Glomerular endothelial cell (primary cell): ENCODE measurements at regions not wholly inside any gene's neighbourhood (a gene's known extent, or its start where the extent isn't known, plus 50 kb on each side); places are given as distances from the start of the nearest gene placed in this dataset.
"Not testable (repeated sequence)": the region's sequence is repeated elsewhere in the genome, so short reads cannot be mapped to it uniquely, and the experiment has no call there.

Source experiments
- DNase-seq: peaks from one replicate; pipeline ENCODE4 v3.0.0-alpha.2; 2011; ENCODE audit warnings: low read depth, low spot score; ENCODE audit errors: extremely low read depth

DNA sequence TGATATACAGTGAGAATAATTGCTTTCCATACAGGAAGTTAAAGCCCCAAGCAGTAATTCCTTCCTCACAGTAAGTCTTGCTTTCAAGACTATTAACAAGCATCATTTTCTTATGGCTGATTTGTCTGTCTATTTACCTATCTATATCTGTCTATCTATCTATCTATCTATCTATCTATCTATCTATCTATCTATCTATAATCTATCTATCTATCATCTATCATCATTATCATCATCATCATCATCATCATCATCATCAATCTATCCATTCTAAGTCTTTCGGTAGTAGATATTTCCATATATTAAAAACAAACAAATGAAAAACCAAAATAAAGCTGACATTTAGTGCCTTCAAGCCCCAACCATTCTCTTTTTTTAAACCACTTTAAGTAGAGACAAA lies 224.4 kb upstream of the RXFP2 start:
- DNase-seq = no peak

DNA sequence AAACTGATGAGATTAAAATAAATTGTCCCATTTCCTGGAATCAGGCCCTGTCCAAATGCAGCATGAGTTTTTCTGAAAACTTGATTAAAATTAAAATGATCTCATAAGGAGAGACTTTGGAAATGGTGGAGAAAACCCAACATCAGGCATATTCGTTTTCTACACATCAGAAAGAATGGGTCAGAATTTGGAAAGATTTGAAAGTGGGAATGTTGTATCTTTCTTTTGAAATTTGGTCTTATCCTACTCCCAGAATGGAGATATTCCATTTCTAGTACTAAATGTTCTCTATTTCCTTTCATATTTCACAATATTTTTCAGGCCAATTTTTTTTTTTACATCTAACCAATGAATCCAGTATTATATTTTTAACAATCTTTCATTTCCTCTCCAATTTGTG lies 223.9 kb upstream of the RXFP2 start:
- DNase-seq = no peak

- DNase-seq = no peak
Measured at GRCh38 chr13:31517599-31517998, 221.7 kb upstream of the RXFP2 start.

DNA sequence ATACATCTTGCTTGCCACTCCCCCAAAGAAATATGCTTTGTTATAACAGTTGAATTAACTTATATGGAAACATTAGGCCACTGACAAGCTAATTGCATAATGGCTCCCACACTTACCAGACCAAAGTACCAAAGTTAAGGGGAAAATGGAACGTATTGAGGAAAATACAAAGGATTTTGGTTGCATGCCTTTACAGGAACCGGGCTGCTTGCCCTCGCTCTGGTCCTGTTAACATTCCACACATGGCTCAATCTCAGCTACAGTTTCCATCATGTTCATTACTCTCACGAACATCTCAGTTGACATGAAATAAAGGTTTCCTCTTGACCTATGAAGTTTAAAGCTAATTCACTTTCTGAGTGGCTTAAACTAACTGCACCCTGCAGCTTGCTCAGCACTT lies 220.7 kb upstream of the RXFP2 start:
- DNase-seq = no peak

GRCh38 chr13:31521435-31521834 lies 217.9 kb upstream of the RXFP2 start:
- no peak for DNase-seq

DNA sequence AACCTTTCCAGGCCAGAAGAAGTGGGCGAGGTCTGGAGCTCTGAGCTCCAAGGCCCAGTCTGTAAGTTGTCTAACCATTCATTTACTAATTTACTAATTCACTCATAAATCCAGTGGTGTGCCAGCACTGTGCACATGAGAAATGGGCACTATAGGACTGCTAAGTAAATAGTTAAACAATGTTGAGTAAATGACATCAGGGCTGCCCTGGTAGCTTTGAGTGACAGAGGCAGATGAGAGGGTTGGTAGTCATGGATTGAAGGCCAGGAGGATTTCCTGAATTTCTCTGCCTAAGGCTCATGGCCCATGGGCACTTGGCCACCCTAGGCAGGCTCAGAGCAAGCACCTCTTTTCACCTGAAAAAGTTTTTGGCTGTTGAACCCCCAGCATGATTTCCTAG lies 216.9 kb upstream of the RXFP2 start:
- DNase-seq = no peak

DNA sequence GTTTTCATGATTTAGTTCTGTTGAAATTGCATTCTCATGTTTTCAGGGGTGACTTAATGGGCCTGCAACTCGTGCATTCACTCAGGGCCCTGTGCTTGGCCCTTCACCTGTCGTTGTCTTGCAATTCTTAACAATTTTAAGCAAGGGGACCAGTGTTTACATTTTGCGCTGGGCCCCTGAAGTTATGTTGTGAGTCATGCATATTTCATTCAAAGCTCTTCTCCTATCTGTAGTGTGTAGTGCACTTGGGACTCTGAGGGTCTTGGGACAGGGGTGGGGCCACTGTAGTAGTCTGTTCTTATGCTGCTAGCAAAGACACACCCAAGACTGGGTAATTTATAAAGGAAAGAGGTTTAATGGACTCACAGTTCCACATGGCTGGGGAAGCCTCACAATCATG lies 211.2 kb upstream of the RXFP2 start:
- no peak for DNase-seq

- DNase-seq = no peak
Measured at GRCh38 chr13:31528758-31529157, 210.6 kb upstream of the RXFP2 start.

- no peak for DNase-seq
Measured at GRCh38 chr13:31530922-31531321, 208.4 kb upstream of the RXFP2 start.

- DNase-seq = no peak
Measured at GRCh38 chr13:31537052-31537451, 202.3 kb upstream of the RXFP2 start.

- DNase-seq = peak; percentile 31
Measured at GRCh38 chr13:31538067-31539042, 201.0 kb upstream of the RXFP2 start.

DNA sequence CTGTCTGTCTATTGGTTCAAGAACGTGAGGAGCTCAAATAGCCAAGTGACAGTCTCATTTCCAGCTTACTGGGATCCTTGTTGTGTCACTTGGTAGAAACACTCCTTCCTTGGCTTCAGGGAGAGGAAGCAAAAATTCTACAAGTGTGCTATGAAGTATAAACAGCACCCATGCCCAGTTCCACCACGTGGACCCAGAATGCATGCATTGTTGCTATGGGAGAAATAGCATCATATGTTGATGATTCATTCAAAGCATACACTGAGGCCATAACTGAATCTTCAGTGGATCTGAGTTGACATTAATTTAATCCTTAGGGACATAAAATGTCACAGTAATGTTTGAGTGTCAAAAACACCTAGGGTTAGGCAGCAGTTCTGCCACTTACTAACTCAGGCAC lies 199.0 kb upstream of the RXFP2 start:
- no peak for DNase-seq

GRCh38 chr13:31543190-31543589 lies 196.1 kb upstream of the RXFP2 start:
- DNase-seq = no peak

- no peak for DNase-seq
Measured at GRCh38 chr13:31545616-31546015, 193.7 kb upstream of the RXFP2 start.

- no peak for DNase-seq
Measured at GRCh38 chr13:31556376-31556775, 182.9 kb upstream of the RXFP2 start.

- not testable (repeated sequence) for DNase-seq
Measured at GRCh38 chr13:31584221-31584620, 155.1 kb upstream of the RXFP2 start.

DNA sequence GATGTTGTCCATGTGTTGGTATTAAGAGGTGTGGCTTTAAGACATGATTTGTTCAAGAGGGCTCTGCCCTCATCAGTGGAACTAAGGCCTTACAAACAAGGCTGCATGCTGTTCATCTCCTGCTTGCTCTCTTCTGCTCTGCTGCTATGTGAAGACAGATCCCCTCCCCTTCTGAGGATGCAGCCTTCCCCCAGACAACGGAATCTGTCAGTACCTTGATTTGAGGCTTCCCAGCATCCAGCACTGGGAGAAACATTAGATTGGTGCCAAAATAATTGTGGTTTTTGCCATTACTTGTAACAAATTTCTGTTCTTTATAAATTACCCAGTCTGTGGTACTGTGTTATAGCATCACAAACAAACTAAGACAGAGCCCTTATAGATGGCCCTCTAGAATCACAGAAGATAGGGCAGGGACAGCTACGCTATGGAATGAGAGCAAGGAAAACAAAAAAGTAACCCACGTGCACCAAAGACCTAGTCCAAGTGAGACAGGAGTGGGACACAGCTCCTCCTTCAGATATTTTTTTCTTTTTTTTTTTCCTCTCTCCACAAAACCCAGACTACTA lies 151.5 kb upstream of the RXFP2 start:
- no peak for DNase-seq

DNA sequence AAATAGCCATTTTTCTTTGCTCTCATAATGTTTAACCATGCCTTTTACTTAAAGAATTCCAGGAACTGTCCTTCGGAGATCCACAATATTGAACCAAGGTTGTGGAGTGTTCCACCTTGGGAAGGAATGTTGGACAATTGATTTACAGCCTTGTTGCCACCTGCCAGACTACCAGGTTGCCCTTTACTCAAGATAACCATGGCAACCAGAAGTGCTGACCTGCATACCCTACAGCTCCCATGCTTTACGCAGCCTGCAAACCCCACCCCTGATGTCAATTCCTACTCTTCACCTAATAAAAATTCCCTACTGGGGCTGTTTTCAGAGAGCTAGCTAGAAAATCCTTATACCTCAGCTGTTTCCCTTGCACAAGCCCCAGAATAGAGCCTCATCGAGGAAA lies 151.0 kb upstream of the RXFP2 start:
- DNase-seq = no peak

GRCh38 chr13:31588893-31589292 lies 150.4 kb upstream of the RXFP2 start:
- no peak for DNase-seq

GRCh38 chr13:31591642-31592233 lies 147.6 kb upstream of the RXFP2 start:
- DNase-seq = no peak

GRCh38 chr13:31594056-31594455 lies 145.3 kb upstream of the RXFP2 start:
- no peak for DNase-seq

GRCh38 chr13:31595563-31595962 lies 143.8 kb upstream of the RXFP2 start:
- DNase-seq = no peak
